PC-9 (cell line): ENCODE measurements at regions not wholly inside any gene's neighbourhood (a gene's known extent, or its start where the extent isn't known, plus 50 kb on each side); places are given as distances from the start of the nearest gene placed in this dataset.

Experiments used
- CTCF ChIP-seq: fragments of 200-600 bp; sonication (generic); conservative IDR thresholded peaks from 2 replicates; pipeline ENCODE4 v1.6.1; 2017; ENCODE audit warnings: mixed run types, antibody characterized with exemption, mild to moderate bottlenecking, moderate library complexity
- EZH2 ChIP-seq: fragments of 200-600 bp; sonication (generic); IDR thresholded peaks from 2 replicates; pipeline ENCODE4 v1.8.0; 2017; ENCODE audit warnings: antibody characterized with exemption, low read depth

DNA sequence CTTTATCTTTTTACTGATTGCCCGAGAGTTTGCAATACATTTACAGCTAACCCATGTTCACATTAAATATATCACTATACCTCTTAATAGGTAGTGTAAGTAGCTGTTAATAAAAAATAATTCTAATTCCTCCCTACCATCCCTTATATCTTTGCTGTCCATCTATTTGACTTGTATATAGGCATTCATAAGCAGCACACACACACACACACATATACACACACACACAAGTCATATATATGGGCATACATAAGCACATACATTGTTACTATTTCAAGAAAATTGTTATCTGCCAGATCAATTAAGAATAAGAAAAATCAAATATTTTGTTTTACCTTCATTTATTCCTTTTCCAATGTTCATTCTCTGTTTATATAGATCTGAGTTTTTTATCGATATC, 176.4 kb downstream of the PPP1R3A start:
- TF ChIP-seq CTCF (no peak), EZH2 (no peak)
